Brain pericyte (primary cell): ENCODE measurements at regions not wholly inside any gene's neighbourhood (a gene's known extent, or its start where the extent isn't known, plus 50 kb on each side); places are given as distances from the start of the nearest gene placed in this dataset.

Experiments
- DNase-seq: peaks from one replicate; pipeline ENCODE4 v3.0.0-alpha.2; 2012; ENCODE audit warnings: low read depth, low spot score

- DNase-seq: no peak
Measured at GRCh38 chr3:106261915-106262683, 393.3 kb upstream of the CBLB start.

GRCh38 chr3:106263011-106263410 lies 394.2 kb upstream of the CBLB start:
- DNase-seq: no peak

- no peak for DNase-seq
Measured at GRCh38 chr3:106263546-106263945, 394.7 kb upstream of the CBLB start.

GRCh38 chr3:106265704-106266103 lies 396.9 kb upstream of the CBLB start:
- no peak for DNase-seq

- DNase-seq: no peak
Measured at GRCh38 chr3:106268696-106269095, 399.9 kb upstream of the CBLB start.

- no peak for DNase-seq
Measured at GRCh38 chr3:106272302-106272701, 403.5 kb upstream of the CBLB start.

- no peak for DNase-seq
Measured at GRCh38 chr3:106275592-106275991, 406.8 kb upstream of the CBLB start.

GRCh38 chr3:106276151-106276550 lies 407.3 kb upstream of the CBLB start:
- DNase-seq: no peak

GRCh38 chr3:106276755-106277612 lies 408.2 kb upstream of the CBLB start:
- no peak for DNase-seq

- no peak for DNase-seq
Measured at GRCh38 chr3:106277731-106278130, 408.9 kb upstream of the CBLB start.

- DNase-seq: peak; percentile 16
Measured at GRCh38 chr3:106281221-106281620, 412.4 kb upstream of the CBLB start.

- no peak for DNase-seq
Measured at GRCh38 chr3:106282943-106283342, 414.1 kb upstream of the CBLB start.

GRCh38 chr3:106288781-106289180 lies 420.0 kb upstream of the CBLB start:
- no peak for DNase-seq

GRCh38 chr3:106290304-106290997 lies 421.6 kb upstream of the CBLB start:
- no peak for DNase-seq

- DNase-seq: no peak
Measured at GRCh38 chr3:106293161-106293560, 424.3 kb upstream of the CBLB start.

- DNase-seq: no peak
Measured at GRCh38 chr3:106294121-106294520, 425.3 kb upstream of the CBLB start.

- DNase-seq: no peak
Measured at GRCh38 chr3:106296062-106296461, 427.2 kb upstream of the CBLB start.

GRCh38 chr3:106299300-106300098 lies 430.7 kb upstream of the CBLB start:
- DNase-seq: no peak

GRCh38 chr3:106302451-106303221 lies 433.8 kb upstream of the CBLB start:
- no peak for DNase-seq

GRCh38 chr3:106303766-106304165 lies 435.0 kb upstream of the CBLB start:
- no peak for DNase-seq

- DNase-seq: no peak
Measured at GRCh38 chr3:106305127-106305526, 436.3 kb upstream of the CBLB start.
